HG03175 (cell line): ENCODE measurements at regions not wholly inside any gene's neighbourhood (a gene's known extent, or its start where the extent isn't known, plus 50 kb on each side); places are given as distances from the start of the nearest gene placed in this dataset.
A peak's percentile ranks its signal among the peaks of the same experiment; 100 is the strongest.

Experiments
- ATAC-seq: cut with Tn5 transposase; IDR thresholded peaks from one replicate; pipeline ENCODE4 v1.9.1; 2021; ENCODE audit warnings: mild to moderate bottlenecking, moderate library complexity; ENCODE audit not compliant: unreplicated experiment

DNA sequence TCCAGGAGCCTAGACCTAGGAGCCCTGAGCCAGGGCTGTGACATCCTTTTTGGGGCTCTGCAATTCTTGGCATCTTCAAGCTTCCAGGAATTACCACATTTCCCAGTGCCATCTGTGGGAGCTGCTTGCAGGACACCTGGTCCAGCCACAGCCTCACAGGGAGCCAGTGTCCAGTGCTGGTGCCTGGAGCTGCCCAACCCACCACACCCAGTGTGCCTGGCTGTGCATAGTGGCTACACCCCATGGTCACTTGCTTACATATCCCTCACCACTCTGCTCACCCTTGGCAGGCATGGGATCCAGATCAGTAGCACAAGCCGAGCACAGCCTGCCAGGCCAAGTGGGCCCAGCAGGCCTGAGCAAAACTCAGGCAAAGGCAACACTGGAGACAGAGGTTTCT lies 2151.4 kb upstream of the PCDH20 start:
- no peak for ATAC-seq

DNA sequence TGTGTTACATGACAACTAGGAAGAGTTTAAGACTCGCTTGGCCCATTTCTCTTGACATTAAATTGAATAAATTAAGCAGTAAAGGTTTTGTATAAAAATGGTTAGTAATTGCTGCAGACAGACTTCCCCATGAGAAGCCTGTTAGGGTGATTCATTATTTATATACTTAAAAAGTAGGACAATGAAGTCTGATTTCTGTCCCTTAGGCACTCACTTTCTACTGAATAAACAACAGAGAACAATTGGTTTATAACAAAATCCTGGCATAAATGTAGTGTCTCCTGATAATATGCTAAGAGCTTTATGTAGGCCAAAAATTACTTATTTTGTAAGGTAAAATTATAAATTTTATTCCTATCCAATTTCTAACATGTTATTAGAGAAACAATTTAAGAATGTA lies 2138.5 kb upstream of the PCDH20 start:
- ATAC-seq, result no peak

DNA sequence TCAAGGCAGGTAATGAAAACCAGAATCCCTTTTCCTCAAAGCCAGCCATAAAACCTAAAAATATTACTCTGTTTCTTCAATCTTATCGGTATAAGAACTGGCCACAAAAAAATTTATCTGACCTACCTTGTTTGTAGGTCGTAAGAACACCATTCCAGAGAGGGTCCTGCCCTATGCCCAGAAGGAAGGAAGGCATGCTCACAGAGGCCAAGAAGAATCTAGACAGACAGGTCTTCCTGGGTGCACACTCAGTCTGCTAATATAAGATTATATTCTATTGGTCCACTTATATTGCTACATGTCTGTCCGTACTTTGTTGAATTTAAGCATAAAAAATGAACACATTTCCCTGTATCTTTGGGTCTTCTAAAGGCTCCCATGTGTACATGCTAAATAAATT lies 2136.1 kb upstream of the PCDH20 start:
- ATAC-seq, result no peak

DNA sequence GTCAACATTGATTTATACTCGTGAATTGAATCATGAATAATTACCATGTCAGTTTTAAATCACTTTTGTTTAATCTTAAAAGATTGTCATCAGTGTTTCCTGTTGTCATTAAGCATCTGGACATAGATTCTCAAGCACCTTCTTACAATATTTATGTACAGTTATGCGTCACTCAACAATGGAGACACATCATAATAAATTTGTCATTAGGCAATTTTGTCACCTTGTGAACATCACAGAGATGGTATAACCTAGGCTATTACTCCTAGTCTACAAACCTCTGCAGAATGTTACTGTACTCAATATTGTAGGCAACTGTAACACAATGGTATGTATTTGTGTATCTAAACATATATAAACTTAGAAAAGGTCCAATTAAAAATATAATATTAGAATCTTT lies 2130.9 kb upstream of the PCDH20 start:
- no peak for ATAC-seq

DNA sequence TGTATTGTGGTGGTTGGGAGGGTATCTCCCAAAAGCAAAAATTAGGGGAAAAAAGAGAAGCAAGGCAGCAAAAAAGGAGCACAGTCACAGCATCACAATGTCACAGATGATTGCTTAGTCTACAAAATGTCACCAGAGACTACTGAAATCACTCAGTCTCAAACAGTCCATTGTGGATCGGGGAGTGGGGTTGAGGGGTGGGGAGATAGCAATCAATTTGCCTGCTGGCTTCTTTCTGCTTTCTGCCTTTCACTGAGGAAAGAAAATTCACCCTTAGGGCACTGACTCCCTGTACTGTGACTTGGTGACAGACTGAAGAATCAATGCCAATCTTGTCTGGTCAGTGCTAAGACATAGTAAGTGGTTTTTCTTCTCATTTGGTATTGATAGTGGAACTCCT lies 2127.1 kb upstream of the PCDH20 start:
- no peak for ATAC-seq

DNA sequence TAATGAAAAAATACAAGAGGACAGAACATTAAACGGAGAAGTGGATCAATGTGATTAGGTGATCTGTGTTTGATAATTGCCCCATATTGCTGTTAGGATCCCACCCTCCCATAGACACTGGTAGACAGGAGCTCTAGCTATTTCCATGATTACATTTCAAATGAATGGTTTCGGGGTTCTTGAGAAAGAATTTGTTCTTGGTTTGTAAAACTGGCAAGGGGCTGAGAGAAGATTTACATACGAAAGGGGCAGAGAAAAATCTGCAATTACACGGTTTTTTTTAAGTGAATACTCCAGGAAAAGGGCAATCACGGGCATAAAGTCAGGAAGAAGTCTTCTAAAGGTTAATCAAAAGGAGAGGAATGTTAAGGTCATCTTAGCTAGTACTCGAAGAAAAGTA lies 2125.7 kb upstream of the PCDH20 start:
- ATAC-seq, result no peak

DNA sequence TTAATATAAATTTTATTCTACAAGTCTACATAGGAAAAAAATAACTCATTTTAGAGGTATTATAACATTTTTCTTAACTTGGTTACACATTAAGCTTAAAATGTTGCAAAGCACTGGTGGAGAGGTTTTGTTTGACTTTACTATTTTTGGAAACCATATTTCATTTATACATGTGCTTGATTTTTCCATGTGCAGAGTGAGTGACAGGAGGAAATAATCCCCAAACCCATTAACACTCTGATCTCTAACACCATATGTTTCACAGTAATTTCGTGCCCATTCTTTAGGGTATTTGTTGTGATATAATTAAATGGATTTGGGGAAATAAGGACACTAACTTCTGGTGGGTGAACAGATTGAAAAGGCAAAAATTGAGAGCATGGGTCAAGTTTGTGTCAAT lies 2124.4 kb upstream of the PCDH20 start:
- ATAC-seq, result no peak

DNA sequence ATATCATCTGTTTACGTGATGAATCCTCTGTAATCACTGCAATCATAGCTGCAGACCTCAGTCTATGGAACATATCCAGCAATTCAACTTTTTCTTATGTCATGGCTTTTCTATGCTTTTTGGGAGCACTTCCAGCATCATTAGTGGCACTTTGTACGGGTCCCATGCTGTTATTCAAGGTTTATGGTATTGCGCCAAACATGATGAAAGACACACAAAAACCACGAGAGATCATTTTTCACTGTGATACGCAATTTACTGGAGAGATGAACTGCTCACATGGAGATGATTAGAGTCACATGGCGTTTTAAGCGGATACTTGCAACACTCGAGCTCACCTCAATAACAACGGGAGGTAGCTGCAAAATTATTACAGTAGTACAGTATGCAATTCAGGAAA lies 2101.7 kb upstream of the PCDH20 start:
- no peak for ATAC-seq

DNA sequence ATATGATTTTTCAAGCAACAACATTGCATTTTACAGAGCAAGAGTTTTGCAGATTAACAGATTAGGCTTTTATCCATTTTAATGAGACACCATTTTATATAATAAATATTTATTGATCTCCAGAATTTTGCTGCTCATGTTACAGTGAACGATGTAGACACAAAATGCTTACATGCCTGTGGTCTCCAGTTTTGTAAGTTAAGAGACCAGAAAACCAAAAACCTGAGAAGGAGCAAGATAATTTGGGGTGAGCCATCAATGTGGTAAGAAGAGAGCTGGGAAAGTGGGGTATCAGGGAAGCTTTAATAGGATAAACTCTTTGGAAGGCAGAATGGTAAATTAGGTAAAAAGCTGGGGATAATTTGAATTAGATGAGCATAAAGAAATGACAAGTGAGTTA lies 2100.5 kb upstream of the PCDH20 start:
- no peak for ATAC-seq

DNA sequence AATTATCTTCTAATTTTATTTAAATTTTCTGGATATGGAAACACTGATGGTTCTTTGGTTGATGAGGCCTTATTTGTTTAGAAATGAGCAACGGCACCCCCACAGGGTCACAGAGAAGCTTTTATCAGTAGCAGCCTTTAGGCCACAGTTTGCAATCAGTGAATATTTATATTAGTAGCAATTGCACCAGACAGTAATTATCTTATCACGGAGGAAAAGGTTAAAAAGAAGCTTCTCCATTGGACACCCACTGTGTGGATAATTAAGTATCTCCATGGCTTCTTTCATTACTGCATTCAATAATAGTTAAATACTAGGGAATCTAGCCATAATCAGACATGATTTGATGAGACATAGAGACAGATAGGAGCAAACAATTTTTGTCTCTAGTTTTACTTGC lies 2099.2 kb upstream of the PCDH20 start:
- ATAC-seq, result no peak

DNA sequence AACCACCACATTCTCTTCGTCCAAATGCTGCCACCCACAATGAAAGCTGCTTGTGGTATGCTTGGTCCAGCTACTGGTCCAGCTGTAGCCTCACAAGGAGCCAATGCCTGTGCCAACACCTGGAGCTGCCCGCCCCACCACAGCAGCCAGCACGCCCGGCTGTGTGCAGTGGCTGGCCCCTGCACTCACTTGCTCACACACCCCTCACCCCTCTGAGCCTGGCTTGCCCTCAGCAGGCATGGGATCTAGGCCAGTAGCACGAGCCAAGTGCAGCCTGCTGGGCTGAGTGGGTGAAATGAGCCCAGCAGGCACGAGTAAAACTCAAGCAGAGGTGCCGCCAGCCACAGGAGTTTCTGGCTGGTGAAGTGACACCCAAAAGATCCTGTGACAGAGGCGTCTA lies 2096.4 kb upstream of the PCDH20 start:
- ATAC-seq, result no peak

DNA sequence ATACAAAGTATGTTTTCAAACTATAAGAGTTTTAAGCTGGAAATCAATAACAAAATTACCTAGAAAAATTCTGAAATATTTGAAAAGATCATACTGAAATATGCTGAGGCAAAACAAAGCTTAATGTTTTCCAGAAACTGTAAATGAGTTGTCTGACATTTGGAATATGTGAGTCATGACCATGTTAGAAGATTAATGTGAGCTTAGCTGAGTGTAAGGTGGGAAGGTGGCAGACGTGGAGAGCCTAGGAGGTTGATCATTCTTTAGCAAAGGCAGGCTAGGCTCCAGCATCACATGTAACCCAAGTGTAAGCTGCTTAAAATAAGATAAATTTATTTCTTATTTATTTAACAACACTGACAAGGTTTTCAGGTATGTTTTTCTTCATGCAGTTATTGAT lies 2086.1 kb upstream of the PCDH20 start:
- ATAC-seq, result no peak

DNA sequence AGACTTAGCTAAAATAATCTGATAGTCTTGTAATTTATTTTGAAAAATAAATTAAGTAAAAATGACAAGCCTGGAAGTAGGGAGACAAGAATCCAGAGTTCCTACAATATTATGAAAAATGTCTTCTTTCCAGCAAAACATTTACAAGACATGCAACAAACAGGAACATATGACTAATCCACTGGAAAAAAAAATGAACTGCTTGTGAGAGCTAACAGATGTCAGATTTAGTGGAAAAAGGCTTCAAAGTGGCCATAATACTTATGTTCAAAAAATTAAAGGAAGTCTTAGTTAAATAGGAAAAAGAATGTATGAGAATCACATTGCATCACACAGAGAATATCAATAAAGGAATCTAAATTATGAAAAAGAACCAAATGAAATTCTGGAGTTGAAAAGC lies 2082.0 kb upstream of the PCDH20 start:
- no peak for ATAC-seq

DNA sequence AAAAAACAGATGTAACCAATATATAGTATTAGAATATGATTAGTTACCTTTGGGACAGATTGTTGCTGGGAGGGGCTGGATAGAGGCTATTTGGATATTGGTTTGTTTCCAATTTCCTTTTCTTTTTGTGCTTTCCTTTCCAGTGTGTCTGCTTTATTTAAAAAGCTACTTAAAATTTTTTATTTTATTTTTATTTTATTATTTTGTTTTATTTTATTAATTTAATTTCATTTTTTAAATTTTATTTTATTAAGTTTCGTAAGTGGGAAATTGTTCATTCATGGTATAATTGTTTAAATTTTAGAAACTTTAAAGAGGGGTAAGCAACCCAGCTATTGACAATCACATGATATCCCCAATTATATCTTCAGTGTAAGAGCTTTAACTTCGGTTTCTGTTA lies 2077.0 kb upstream of the PCDH20 start:
- ATAC-seq, result no peak

DNA sequence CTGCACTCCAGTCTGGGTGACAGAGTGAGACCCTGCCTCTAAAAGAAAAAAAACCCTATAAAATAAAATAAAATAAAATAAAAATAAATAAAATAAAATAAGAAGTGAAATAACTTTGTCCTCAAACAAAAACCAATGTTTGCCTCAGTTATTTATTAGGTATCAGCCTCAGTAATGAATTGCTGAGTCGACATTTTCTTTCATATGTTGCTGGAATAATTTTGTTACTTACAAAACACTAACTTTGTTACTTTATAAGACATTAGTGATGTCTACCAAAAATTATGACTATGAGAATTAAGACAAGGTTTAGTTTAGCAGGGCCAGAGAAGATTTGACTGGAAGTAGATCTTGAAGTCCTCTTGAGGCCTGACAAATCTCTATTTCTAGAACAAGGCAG lies 2074.5 kb upstream of the PCDH20 start:
- no peak for ATAC-seq

DNA sequence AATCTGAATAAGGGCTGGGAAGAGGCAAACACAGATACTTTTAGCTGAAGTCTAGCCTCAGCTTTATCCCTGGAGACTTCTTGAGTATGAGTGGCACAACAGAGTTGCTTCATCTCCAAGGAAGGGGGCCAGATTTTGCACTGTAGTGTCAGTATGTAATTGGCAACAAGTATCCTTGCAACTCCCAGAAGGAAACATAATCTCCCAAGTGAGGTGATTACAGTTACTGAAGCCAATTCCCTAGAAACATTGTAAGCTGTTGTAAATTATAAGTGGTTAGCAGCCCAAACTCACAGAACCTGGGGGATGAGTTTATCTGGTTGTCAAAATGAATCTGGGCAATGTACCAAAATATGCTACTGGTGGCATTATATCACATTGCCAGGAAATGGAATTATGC lies 2065.7 kb upstream of the PCDH20 start:
- ATAC-seq, result no peak

DNA sequence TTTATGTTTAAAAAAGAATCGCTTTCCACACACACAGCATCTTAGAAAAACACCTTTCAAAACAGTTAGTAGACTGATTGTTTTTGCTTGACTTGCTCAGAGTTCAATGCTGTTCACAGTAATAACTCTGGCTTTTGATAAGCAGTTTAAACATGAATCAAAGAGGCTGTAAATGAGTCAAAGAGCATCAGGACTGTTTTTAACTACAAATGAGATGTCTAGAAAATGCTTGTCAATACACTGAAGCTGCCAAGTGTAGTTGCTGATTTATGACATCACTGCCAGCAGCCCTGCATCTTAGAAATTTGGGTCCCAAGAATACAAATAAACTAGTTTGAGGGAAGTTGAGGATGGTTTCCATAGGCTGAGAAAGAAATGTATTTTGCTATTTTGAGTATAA lies 2057.1 kb upstream of the PCDH20 start:
- ATAC-seq, result no peak

DNA sequence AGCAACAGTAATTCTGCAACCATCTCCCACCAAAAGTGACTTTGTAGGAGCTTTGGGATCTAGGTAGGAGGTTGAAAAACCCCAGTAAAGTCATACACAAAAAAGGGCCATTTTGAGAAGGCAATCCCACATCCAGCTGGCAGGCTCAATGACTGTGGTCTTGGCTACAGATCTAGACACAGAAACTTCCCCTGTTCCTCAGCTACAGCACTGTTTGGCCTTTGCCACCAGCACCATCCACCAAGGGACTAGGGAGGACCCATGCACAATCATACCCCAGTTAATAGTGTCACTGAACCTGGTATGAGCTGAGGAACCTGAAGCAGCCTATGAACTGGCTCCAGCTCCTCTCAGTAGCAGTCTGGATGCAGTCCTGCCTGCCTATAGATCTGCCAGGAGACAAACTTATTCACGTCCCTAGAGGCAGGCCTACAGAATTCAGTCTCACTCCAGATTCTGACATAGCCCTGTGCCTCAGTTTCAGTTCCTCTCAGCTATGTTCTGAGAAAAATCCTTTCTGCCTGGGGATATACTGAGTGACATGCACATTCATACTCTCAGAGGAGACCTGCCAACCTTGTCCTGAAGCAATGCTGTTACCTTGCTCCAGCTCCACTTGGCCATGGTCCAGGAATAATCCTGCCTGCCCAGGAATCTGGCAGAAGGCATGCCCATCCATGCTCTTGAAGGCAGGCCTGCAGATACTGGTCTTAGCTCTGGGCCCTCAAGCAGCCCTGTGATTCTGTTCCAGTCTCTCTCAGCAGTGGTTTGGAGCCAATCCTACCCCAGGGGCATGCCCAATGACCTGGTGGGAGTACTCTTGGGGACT lies 2048.3 kb upstream of the PCDH20 start:
- peak; percentile 78 for ATAC-seq

DNA sequence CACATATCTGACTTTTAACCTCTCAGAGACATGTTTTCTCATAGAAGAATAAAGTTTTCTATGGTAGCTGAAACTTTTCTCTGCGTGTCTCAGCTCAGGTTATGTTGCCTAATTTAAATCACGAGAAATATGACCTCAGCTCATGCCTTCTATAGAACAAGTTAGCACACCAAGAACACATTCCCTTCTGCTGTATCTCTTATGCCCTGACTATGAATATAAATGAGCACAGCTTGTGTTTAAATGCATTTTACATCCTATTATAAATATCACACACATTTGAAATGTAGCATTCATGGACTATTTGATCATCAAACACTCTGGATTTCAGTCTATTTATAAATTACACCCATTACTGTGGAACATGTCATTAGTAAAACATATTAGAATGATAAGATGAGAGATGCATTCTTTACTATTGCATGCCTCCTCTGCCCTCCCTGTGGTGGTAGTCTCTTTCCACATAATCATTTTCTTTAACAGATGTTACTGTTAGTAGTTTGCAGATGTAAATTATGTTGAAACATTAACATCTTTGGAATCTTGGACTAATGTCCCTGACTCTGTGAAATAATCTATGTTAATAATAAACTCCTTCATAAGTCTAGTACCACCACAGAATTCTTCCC lies 2044.9 kb upstream of the PCDH20 start:
- ATAC-seq, result no peak

DNA sequence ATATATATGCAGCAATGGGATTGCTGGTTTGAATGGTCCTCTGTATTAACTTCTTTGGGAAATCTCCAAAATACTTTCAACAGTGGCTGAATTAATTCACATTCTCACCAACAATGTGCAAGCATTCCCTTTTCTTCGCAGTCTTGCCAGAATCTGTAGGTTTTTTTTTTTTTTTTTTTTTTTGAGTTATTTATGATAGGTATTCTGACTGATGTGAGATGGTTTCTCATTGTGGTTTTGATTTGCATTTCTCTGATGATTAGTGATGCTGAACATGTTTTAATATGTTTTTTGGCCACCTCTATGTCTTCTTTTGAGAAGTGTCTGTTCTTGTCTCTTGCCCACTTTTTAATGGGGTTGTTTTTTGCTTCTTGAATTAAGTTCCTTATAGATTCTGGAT lies 2041.5 kb upstream of the PCDH20 start:
- no peak for ATAC-seq

DNA sequence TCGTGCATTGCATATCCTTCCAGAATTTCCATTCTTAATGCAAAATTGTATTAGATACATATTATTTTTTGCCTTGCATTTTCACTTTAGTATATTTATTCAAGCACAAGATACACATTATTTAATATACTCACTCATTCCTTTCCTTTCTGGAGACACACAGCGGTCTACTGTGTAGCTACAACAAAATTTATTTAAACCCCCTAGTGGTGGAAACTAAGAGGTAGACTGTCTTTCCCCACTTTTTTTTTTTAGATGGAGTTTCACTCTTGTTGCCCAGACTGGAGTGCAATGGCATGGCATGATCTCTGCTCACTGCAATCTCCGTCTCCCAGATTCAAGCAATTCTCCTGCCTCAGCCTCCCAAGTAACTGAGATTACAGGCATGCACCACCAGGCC lies 2040.3 kb upstream of the PCDH20 start:
- ATAC-seq, result no peak

DNA sequence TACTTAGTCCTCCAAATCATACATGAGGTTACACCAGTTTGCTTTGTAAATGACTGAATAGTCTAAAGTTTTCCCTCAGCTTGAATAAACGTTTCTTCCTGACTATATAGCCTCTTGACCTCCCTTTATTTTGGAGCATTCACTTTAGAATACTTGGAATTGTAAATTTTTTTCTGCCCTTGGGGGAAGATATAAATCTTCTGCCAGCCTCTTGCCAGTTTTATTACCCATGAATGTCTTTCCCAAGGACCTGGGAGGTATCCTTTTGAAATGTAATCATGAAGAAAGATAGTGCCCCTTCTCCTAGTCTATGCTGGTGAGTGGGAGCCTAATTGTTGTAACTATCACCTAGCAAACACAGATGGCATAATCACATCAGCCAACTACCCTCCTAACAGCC lies 2033.9 kb upstream of the PCDH20 start:
- ATAC-seq, result no peak

DNA sequence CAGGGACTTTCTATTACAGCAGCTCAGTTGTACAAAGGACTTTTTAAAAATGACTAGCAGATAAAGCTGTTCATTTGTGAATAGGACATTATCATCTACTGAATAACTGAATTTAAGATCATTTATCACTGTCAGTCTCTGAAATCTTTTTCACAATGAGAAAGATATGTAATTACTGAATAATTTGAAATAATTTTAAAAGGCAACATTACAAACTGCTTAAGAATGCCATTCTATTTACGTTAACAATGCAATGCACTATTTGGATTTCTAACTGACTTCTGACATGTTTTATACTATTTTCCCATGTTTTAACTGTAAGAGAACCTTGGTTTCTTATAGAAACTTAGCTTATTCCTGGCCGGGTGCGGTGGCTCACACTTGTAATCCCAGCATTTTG lies 2033.0 kb upstream of the PCDH20 start:
- no peak for ATAC-seq
